Osteoblast (primary cell): ENCODE measurements at regions not wholly inside any gene's neighbourhood (a gene's known extent, or its start where the extent isn't known, plus 50 kb on each side); places are given as distances from the start of the nearest gene placed in this dataset.
"Not testable (repeated sequence)": the region's sequence is repeated elsewhere in the genome, so short reads cannot be mapped to it uniquely, and the experiment has no call there.

Experiments used
- DNase-seq: peaks from one replicate; pipeline ENCODE4 v3.0.0; 2011; ENCODE audit warnings: low spot score, mixed read lengths; ENCODE audit not compliant: insufficient read length; ENCODE audit errors: missing footprints
- H2AFZ ChIP-seq: 2 replicates; pipeline ENCODE4 v1.6.0; 2011; ENCODE audit warnings: mild to moderate bottlenecking, low read length
- H3K27ac ChIP-seq: 2 replicates; pipeline ENCODE4 v1.5.1; 2011; ENCODE audit warnings: mild to moderate bottlenecking, low read depth, low read length, moderate library complexity
- H3K27me3 ChIP-seq: 2 replicates; pipeline ENCODE4 v1.6.0; 2012; ENCODE audit warnings: mild to moderate bottlenecking, control low read depth, inconsistent platforms, low read length, moderate library complexity; ENCODE audit not compliant: insufficient read depth
- H3K36me3 ChIP-seq: 2 replicates; pipeline ENCODE4 v1.5.1; 2011; ENCODE audit warnings: mild to moderate bottlenecking, low read length, control low read depth, moderate library complexity; ENCODE audit not compliant: insufficient read depth
- H3K4me1 ChIP-seq: 2 replicates; pipeline ENCODE4 v1.5.1; 2011; ENCODE audit warnings: mild to moderate bottlenecking, low read length, control low read depth, moderate library complexity; ENCODE audit not compliant: insufficient read depth
- H3K4me2 ChIP-seq: 2 replicates; pipeline ENCODE4 v1.6.0; 2011; ENCODE audit warnings: mild to moderate bottlenecking, low read length; ENCODE audit not compliant: insufficient read depth
- H3K4me3 ChIP-seq: fragments of 200-600 bp; sonication (generic); 3 replicates; pipeline ENCODE4 v1.5.1; 2012; ENCODE audit warnings: mild to moderate bottlenecking, low read length, inconsistent platforms; ENCODE audit not compliant: insufficient read depth
- H3K79me2 ChIP-seq: 2 replicates; pipeline ENCODE4 v1.6.0; 2012; ENCODE audit warnings: mild to moderate bottlenecking, low read length, control low read depth, inconsistent platforms; ENCODE audit not compliant: insufficient read depth
- H3K9me3 ChIP-seq: 2 replicates; pipeline ENCODE4 v1.5.1; 2011; ENCODE audit warnings: low read depth, low read length, control low read depth
- H4K20me1 ChIP-seq: 2 replicates; pipeline ENCODE4 v1.6.0; 2012; ENCODE audit warnings: mild to moderate bottlenecking, low read length, control low read depth; ENCODE audit not compliant: insufficient read depth
- TF ChIP-seq, protein P1 (sequence below): IDR thresholded peaks from 2 replicates; pipeline ENCODE4 v1.5.1; 2011; ENCODE audit warnings: mild to moderate bottlenecking, low read depth, low read length, moderate library complexity; ENCODE audit errors: extremely low read depth

GRCh38 chr7:63104666-63105065 is 894.0 kb upstream of the ZNF722 start:
- no peaks in the 10 kb centered on the region for H3K36me3 ChIP-seq
- H3K79me2 ChIP-seq: no peaks in the 10 kb centered on the region
- H3K9me3 ChIP-seq: no peaks in the 10 kb centered on the region
- H4K20me1 ChIP-seq: no peaks in the 10 kb centered on the region
- H3K4me2 ChIP-seq: no peak overlapping the region
- DNase-seq: no peak
- no peaks in the 10 kb centered on the region for H3K27me3 ChIP-seq
- H3K4me3 ChIP-seq: no peak overlapping the region
- TF ChIP-seq, protein P1, sequence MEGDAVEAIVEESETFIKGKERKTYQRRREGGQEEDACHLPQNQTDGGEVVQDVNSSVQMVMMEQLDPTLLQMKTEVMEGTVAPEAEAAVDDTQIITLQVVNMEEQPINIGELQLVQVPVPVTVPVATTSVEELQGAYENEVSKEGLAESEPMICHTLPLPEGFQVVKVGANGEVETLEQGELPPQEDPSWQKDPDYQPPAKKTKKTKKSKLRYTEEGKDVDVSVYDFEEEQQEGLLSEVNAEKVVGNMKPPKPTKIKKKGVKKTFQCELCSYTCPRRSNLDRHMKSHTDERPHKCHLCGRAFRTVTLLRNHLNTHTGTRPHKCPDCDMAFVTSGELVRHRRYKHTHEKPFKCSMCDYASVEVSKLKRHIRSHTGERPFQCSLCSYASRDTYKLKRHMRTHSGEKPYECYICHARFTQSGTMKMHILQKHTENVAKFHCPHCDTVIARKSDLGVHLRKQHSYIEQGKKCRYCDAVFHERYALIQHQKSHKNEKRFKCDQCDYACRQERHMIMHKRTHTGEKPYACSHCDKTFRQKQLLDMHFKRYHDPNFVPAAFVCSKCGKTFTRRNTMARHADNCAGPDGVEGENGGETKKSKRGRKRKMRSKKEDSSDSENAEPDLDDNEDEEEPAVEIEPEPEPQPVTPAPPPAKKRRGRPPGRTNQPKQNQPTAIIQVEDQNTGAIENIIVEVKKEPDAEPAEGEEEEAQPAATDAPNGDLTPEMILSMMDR: no peak
- no peak overlapping the region for H2AFZ ChIP-seq
- no peaks in the 10 kb centered on the region for H3K4me1 ChIP-seq
- no peak overlapping the region for H3K27ac ChIP-seq

- H3K27me3 ChIP-seq: no peaks in the 10 kb centered on the region
- H3K4me3 ChIP-seq: no peak overlapping the region
- TF ChIP-seq, protein P1: no peak
Observed at GRCh38 chr7:63105978-63106377, 892.7 kb upstream of the ZNF722 start.

DNA sequence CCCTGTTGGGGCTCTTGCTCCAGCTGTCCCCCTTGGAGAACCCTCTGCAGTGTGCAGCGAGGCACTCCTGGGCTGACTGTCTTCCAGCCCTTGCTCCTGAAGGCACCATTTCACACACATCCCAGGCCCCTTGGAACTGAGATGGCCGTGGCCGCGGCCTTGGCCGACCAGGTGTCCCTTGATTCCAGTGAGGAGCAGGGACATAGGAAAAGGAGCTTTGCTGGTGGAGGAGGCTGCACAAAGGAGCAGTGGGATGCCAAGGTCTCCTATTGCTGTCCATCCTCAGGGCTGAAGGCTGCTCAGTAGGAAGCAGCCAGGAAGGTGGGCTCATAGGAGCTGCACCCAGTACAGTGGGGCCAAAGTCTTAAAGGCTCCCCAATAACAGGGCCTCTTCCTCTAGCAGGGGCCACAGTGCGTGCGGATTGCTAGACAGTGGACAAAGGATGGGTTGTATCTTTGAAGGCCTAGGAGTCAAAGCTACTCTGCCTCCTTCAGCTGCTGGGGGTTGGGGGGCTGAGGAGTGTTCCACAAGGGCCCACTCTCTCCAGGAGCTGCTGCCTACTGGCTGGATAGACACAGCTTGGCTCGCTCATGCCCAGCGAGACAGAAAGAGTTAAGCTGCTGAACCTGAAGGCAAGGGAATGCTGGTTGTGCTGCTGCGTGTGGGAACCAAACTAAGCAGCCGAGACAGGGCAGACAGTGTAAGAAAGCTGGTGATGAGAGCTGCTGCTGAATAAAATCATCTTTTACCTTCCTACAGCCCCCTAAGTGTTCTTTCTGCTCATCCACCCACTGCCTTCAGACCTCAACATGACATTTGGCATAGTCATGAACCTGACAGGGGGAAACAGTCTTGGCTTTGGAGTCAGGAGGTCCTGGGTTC is 891.9 kb upstream of the ZNF722 start:
- no peak overlapping the region for H2AFZ ChIP-seq
- no peaks in the 10 kb centered on the region for H3K4me1 ChIP-seq
- no peaks in the 10 kb centered on the region for H3K27me3 ChIP-seq
- H3K4me2 ChIP-seq: no peak overlapping the region
- H3K27ac ChIP-seq: no peak overlapping the region
- TF ChIP-seq, protein P1: no peak
- DNase-seq: no peak
- H3K36me3 ChIP-seq: no peaks in the 10 kb centered on the region
- H3K79me2 ChIP-seq: no peaks in the 10 kb centered on the region
- H4K20me1 ChIP-seq: no peaks in the 10 kb centered on the region
- H3K4me3 ChIP-seq: no peak overlapping the region
- H3K9me3 ChIP-seq: no peaks in the 10 kb centered on the region

More at GRCh38 chr7:63105978-63106377, 892.7 kb upstream of the ZNF722 start:
- DNase-seq: no peak
- H3K4me2 ChIP-seq: no peak overlapping the region
- H3K9me3 ChIP-seq: no peaks in the 10 kb centered on the region
- no peaks in the 10 kb centered on the region for H4K20me1 ChIP-seq
- no peak overlapping the region for H2AFZ ChIP-seq
- H3K27ac ChIP-seq: no peak overlapping the region
- H3K4me1 ChIP-seq: no peaks in the 10 kb centered on the region
- H3K36me3 ChIP-seq: no peaks in the 10 kb centered on the region
- H3K79me2 ChIP-seq: no peaks in the 10 kb centered on the region

- not testable (repeated sequence) for DNase-seq, H3K4me2 ChIP-seq, H4K20me1 ChIP-seq, H3K36me3 ChIP-seq, H2AFZ ChIP-seq, H3K27me3 ChIP-seq, H3K9me3 ChIP-seq, H3K79me2 ChIP-seq, H3K27ac ChIP-seq, H3K4me3 ChIP-seq, H3K4me1 ChIP-seq
Observed at GRCh38 chr7:63111511-63111910, 887.1 kb upstream of the ZNF722 start.
